ENCODE measurements at regions not wholly inside any gene's neighbourhood (a gene's known extent, or its start where the extent isn't known, plus 50 kb on each side); places are given as distances from the start of the nearest gene placed in this dataset.
"Not testable (repeated sequence)": the region's sequence is repeated elsewhere in the genome, so short reads cannot be mapped to it uniquely, and the experiment has no call there.

DNA sequence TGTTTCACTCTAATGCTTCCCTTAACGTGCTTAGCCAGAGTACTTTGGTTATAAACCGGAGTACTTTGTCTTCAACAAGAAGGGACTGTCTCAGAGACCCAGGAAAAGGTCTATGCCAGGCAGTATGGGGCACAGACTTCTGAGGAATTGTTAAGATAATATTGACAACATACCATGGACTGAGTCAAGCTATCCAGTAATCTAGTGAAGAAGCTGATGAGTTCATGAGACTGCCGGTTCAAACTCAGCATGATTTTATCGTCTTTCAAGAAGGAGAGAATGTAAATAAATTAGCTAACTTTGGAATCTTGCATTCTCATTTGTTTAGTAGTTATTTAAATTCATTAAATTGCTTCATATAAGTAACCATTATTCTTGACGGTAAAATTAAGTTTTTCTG lies 546.1 kb downstream of the PPP4R3C start:
- H2AFZ ChIP-seq (ENCODE audit: low read depth, low read length) = no peak overlapping the region
- H3K4me3 ChIP-seq (ENCODE audit: low read length) = no peak overlapping the region
- H3K4me1 ChIP-seq (ENCODE audit: insufficient read depth, low read length) = no peaks in the 10 kb centered on the region
- no peaks in the 10 kb centered on the region for H3K36me3 ChIP-seq (ENCODE audit: insufficient read depth, low read length)
- H3K27me3 ChIP-seq (ENCODE audit: insufficient read depth, low read length) = no peaks in the 10 kb centered on the region
- no peaks in the 10 kb centered on the region for H3K9me3 ChIP-seq (ENCODE audit: low read length)

DNA sequence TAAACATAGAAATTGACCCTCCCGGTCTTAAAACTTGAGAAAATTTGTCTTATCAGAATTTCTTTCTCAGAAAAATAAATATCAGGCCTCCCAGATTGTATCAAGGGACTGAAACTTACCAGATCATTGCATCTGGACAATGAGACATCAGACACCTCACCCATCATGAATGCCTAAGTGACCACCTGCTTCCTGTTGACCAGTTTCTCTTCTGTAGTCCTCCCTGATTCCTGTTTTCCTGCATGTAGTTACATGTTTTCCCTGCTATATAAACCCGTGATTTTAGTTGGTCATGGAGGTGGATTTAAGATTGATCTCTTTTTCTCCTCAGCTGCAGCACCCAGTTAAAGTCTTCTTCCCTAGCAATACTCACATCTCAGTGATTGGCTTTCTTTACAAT lies 548.1 kb downstream of the PPP4R3C start:
- Histone ChIP-seq H3K4me1 (ENCODE audit: insufficient read depth, low read length) (no peaks in the 10 kb centered on the region), H3K4me3 (ENCODE audit: low read length) (no peak overlapping the region), H3K36me3 (ENCODE audit: insufficient read depth, low read length) (no peaks in the 10 kb centered on the region), H3K9me3 (ENCODE audit: low read length) (no peaks in the 10 kb centered on the region), H3K27me3 (ENCODE audit: insufficient read depth, low read length) (no peaks in the 10 kb centered on the region), H2AFZ (ENCODE audit: low read depth, low read length) (no peak overlapping the region)

DNA sequence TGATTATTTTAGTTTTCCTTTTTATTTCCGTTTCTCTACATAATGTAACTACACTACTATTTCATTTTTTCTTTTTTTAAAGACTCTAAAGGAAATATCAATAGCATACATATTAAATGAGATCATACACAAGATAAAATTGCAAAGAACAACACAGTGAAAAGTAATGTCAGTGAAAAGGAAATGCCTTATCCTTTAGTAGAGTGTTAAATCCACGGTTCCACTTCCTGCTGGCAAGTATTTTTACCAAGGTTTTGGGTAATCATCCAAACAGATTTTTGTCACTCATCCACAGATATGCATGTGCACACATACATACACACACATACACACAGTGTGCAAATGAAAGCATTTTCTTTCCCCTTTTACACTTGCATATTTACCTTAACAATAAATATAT lies 548.9 kb downstream of the PPP4R3C start:
- Histone ChIP-seq H3K27me3 (ENCODE audit: insufficient read depth, low read length) (no peaks in the 10 kb centered on the region), H2AFZ (ENCODE audit: low read depth, low read length) (no peak overlapping the region), H3K9me3 (ENCODE audit: low read length) (no peaks in the 10 kb centered on the region), H3K36me3 (ENCODE audit: insufficient read depth, low read length) (no peaks in the 10 kb centered on the region), H3K4me1 (ENCODE audit: insufficient read depth, low read length) (no peaks in the 10 kb centered on the region), H3K4me3 (ENCODE audit: low read length) (no peak overlapping the region)

DNA sequence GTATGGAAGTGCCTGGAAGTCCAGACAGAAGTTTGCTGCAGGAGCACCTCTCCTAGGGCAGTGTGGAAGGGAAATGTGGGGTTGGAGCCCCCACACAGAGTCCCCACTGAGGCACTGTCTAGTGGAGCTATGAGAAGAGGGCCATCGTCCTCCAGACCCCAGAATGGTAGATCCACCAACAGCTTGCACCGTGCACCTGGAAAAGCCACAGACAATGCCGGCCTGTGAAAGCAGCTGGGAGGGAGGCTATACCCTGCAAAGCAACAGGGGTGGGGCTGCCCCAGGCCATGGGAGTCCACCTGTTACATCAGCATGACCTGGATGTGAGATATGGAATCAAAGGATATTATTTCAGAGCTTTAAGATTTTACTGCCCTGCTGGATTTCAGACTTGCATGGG lies 551.4 kb downstream of the PPP4R3C start:
- not testable (repeated sequence) for H3K4me1 ChIP-seq (ENCODE audit: insufficient read depth, low read length); H3K9me3 ChIP-seq (ENCODE audit: low read length); H3K4me3 ChIP-seq (ENCODE audit: low read length); H3K27me3 ChIP-seq (ENCODE audit: insufficient read depth, low read length); H2AFZ ChIP-seq (ENCODE audit: low read depth, low read length); H3K36me3 ChIP-seq (ENCODE audit: insufficient read depth, low read length)

DNA sequence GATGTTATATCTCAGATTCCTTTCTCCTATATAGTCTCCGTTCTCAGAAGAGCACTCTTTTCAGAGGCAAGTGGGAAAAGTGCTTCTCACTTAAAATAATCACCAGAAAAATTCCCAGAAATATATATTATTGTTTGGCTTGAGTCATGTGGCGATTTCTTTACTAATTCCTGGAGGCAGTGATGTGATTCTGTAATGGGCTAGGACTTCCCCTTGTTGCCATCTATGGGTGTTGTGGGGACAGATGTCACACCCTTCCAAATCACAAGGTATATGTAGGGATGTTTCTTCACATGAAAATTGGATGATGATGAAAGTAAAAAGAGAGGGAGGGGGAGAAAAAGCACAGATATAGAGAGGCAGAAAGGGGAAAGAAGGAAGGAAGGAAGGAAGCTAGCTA lies 553.4 kb downstream of the PPP4R3C start:
- no peaks in the 10 kb centered on the region for H3K9me3 ChIP-seq (ENCODE audit: low read length)
- no peaks in the 10 kb centered on the region for H3K27me3 ChIP-seq (ENCODE audit: insufficient read depth, low read length)
- no peak overlapping the region for H2AFZ ChIP-seq (ENCODE audit: low read depth, low read length)
- H3K4me1 ChIP-seq (ENCODE audit: insufficient read depth, low read length) = no peaks in the 10 kb centered on the region
- no peak overlapping the region for H3K4me3 ChIP-seq (ENCODE audit: low read length)
- H3K36me3 ChIP-seq (ENCODE audit: insufficient read depth, low read length) = no peaks in the 10 kb centered on the region

DNA sequence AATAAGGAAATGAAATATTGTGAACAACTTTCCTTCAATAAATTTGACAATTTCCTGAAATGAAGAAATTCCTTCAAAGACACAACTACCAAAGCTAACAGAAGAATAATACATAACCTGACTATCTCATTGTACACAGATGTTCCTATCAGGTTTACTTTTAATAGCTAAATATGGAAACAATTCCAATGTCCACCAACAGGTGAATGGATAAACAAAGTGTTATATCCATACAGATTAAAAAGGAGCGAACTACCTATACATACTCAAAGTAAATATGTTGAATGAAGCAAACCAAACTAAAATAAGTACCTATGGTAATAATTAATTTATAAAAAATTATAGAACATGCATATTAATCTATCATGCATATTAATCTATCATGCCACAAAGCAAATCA lies 554.9 kb downstream of the PPP4R3C start:
- H3K27me3 ChIP-seq (ENCODE audit: insufficient read depth, low read length) = no peaks in the 10 kb centered on the region
- H3K9me3 ChIP-seq (ENCODE audit: low read length) = no peaks in the 10 kb centered on the region
- no peaks in the 10 kb centered on the region for H3K4me1 ChIP-seq (ENCODE audit: insufficient read depth, low read length)
- H3K36me3 ChIP-seq (ENCODE audit: insufficient read depth, low read length) = no peaks in the 10 kb centered on the region
- no peak overlapping the region for H2AFZ ChIP-seq (ENCODE audit: low read depth, low read length)
- no peak overlapping the region for H3K4me3 ChIP-seq (ENCODE audit: low read length)

DNA sequence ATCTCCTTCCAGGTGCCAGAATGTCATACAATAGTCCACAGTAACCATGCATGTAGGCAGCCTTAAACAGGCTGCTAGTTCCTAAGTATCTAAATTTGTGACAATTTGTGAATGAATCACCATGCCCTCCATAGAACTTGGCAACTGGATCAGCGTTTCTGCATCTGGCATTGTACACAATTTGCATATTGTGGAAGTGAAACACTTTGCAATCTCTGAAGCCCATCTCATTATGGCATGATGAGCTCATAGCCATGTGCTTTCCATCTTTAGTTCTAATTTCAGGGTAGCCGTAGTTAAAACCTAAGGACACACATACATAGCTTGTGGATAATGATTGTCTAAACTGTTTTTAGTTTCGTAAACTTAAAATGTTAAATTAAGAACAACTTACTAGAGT lies 573.6 kb downstream of the PPP4R3C start:
- Histone ChIP-seq H3K9me3 (ENCODE audit: low read length) (no peaks in the 10 kb centered on the region), H3K27me3 (ENCODE audit: insufficient read depth, low read length) (no peaks in the 10 kb centered on the region), H3K4me1 (ENCODE audit: insufficient read depth, low read length) (no peaks in the 10 kb centered on the region), H2AFZ (ENCODE audit: low read depth, low read length) (no peak overlapping the region), H3K4me3 (ENCODE audit: low read length) (no peak overlapping the region), H3K36me3 (ENCODE audit: insufficient read depth, low read length) (no peaks in the 10 kb centered on the region)

DNA sequence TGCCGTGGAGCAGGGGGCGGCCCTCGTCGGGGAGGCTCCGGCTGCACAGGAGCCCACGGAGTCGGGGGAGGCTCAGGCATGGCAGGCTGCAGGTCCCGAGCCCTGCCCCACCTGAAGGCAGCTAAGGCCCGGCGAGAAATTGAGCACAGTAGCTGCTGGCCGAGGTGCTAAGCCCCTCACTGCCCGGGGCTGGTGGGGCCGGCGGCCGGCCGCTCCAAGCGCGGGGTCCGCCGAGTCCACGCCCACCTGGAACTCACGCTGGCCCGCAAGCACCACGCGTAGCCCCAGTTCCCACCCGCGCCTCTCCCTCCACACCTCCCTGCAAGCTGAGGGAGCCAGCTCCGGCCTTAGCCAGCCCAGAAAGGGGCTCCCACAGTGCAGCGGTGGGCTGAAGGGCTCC lies 589.4 kb downstream of the PPP4R3C start:
- Histone ChIP-seq H3K36me3 (ENCODE audit: insufficient read depth, low read length) (no peaks in the 10 kb centered on the region), H3K4me1 (ENCODE audit: insufficient read depth, low read length) (no peaks in the 10 kb centered on the region), H2AFZ (ENCODE audit: low read depth, low read length) (no peak overlapping the region), H3K9me3 (ENCODE audit: low read length) (no peaks in the 10 kb centered on the region), H3K4me3 (ENCODE audit: low read length) (no peak overlapping the region), H3K27me3 (ENCODE audit: insufficient read depth, low read length) (no peaks in the 10 kb centered on the region)

DNA sequence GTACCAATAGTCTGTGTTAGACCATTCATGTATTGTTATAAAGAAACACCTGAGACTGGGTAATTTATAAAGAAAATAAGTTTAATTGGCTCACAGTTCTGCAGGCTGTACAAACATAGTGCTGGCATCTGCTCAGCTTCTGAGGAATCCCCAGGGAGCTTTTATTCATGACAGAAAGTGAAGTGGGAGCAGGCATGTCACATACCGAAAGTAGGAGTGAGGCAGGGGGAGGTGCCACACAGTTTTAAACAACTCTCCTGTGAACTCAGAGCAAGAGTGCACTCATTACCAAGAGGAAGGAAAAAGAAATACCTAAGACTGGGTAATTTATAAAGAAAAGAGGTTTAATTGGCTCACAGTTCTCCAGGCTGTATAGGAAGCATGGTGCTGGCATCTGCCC lies 591.2 kb downstream of the PPP4R3C start:
- Histone ChIP-seq H3K27me3 (ENCODE audit: insufficient read depth, low read length) (no peaks in the 10 kb centered on the region), H3K9me3 (ENCODE audit: low read length) (no peaks in the 10 kb centered on the region), H3K36me3 (ENCODE audit: insufficient read depth, low read length) (no peaks in the 10 kb centered on the region), H3K4me1 (ENCODE audit: insufficient read depth, low read length) (no peaks in the 10 kb centered on the region), H2AFZ (ENCODE audit: low read depth, low read length) (no peak overlapping the region), H3K4me3 (ENCODE audit: low read length) (no peak overlapping the region)

DNA sequence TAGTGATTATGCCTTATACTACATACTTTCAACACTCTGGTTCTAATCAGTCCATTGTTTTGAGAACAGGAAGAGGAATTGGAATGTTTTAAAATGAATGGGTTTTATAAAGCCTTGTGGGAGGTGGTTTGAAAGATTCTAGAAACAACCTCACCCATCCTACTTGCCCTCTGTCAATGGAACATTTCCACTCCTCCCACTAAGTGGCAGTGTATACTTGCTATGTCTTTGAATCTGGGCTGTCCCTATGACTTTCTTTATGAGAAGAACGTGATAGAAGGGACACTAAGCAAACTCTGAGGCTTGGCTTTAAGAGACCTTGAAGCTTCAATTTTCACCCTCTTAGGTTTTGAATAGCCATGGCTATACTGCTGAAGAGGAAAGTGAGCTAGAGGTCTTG lies 611.2 kb downstream of the PPP4R3C start:
- Histone ChIP-seq H2AFZ (ENCODE audit: low read depth, low read length) (no peak overlapping the region), H3K36me3 (ENCODE audit: insufficient read depth, low read length) (no peaks in the 10 kb centered on the region), H3K27me3 (ENCODE audit: insufficient read depth, low read length) (no peaks in the 10 kb centered on the region), H3K4me3 (ENCODE audit: low read length) (no peak overlapping the region), H3K9me3 (ENCODE audit: low read length) (no peaks in the 10 kb centered on the region), H3K4me1 (ENCODE audit: insufficient read depth, low read length) (no peaks in the 10 kb centered on the region)

DNA sequence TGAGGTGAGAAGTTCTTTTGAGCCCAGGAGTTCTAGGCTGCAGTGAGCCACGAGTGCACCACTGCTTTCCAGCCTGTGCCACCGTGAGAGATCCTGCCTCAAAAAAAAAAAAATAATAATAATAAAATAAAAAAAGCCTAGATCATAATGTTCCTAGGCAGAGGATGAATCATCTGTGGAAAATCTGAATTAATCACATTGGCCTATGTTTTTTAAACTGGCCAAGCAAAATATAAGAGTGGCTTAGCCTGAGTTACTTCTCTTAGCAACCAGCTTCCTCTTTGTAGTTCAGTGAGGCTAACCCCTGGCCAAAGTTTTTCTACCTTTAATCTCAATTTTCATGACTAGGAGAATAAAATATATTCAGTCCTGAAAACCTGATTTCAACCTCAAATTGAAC lies 614.6 kb downstream of the PPP4R3C start:
- Histone ChIP-seq H3K36me3 (ENCODE audit: insufficient read depth, low read length) (no peaks in the 10 kb centered on the region), H3K9me3 (ENCODE audit: low read length) (no peaks in the 10 kb centered on the region), H3K27me3 (ENCODE audit: insufficient read depth, low read length) (no peaks in the 10 kb centered on the region), H3K4me1 (ENCODE audit: insufficient read depth, low read length) (no peaks in the 10 kb centered on the region), H3K4me3 (ENCODE audit: low read length) (no peak overlapping the region), H2AFZ (ENCODE audit: low read depth, low read length) (no peak overlapping the region)

DNA sequence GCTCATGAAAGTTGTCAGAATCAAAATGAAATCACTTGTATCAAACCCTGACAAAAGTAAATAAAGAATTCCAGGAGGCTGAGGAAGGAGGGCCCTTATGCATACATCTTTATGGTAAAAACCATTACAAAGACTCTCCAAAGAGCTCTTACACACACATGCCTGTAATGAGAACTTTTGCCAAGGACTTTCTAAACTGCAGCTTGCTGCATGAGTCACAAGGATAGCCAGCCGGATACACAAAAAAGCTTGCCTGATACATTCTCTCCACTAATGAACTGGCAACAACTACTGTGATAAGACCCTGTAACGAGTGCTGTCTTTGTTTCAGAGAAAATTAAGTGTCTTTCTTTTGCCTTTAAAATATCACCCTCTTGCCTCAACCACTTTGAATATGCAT lies 618.1 kb downstream of the PPP4R3C start:
- Histone ChIP-seq H3K4me3 (ENCODE audit: low read length) (no peak overlapping the region), H2AFZ (ENCODE audit: low read depth, low read length) (no peak overlapping the region), H3K4me1 (ENCODE audit: insufficient read depth, low read length) (no peaks in the 10 kb centered on the region), H3K27me3 (ENCODE audit: insufficient read depth, low read length) (no peaks in the 10 kb centered on the region), H3K36me3 (ENCODE audit: insufficient read depth, low read length) (no peaks in the 10 kb centered on the region), H3K9me3 (ENCODE audit: low read length) (no peaks in the 10 kb centered on the region)

DNA sequence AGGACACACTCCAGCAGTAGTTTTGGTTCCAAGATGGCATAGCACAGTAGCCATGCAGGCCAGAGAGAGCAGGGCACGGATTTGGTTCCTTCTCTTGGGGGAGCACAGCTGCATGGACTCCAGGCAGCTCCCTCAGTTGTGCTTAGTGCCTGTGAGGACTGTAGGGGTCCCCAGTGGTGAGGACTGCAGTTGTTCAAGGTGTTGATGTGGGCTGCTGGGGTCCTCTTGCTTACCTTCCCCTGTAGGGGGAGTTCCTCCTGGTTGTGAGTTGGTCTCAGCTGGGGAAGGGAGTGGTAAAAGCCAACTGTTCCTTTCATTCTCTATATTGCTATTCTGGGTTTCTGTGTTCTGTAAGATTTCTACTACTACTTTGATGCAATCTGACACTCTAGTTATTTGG lies 606.5 kb downstream of the MAGEB5 start:
- Histone ChIP-seq H3K9me3 (ENCODE audit: low read length) (no peaks in the 10 kb centered on the region), H2AFZ (ENCODE audit: low read depth, low read length) (no peak overlapping the region), H3K4me3 (ENCODE audit: low read length) (no peak overlapping the region), H3K36me3 (ENCODE audit: insufficient read depth, low read length) (no peaks in the 10 kb centered on the region), H3K4me1 (ENCODE audit: insufficient read depth, low read length) (no peaks in the 10 kb centered on the region), H3K27me3 (ENCODE audit: insufficient read depth, low read length) (no peaks in the 10 kb centered on the region)

DNA sequence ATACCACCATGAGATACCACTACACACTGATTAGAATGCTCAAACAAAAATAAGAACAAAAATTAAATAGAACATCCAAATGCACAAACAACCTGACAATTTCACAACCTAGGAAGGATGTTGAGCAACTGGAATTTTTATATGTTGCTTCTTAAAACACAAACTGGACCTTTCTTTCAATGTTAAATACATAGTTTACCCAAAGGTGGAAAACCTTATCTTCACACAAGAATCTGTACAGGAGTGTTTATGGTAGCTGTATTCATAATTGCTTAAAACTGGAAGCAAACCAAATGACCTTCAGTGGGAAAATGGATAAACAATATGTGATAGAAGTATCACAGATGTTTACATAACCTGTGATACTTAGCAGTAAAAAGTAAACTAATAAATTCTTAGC lies 573.8 kb downstream of the MAGEB5 start:
- H3K4me1 ChIP-seq (ENCODE audit: insufficient read depth, low read length) = no peaks in the 10 kb centered on the region
- no peaks in the 10 kb centered on the region for H3K36me3 ChIP-seq (ENCODE audit: insufficient read depth, low read length)
- no peak overlapping the region for H2AFZ ChIP-seq (ENCODE audit: low read depth, low read length)
- no peak overlapping the region for H3K4me3 ChIP-seq (ENCODE audit: low read length)
- H3K27me3 ChIP-seq (ENCODE audit: insufficient read depth, low read length) = no peaks in the 10 kb centered on the region
- H3K9me3 ChIP-seq (ENCODE audit: low read length) = no peaks in the 10 kb centered on the region

Measured in neuron (in vitro differentiated cells).